ENCODE measurements at regions not wholly inside any gene's neighbourhood (a gene's known extent, or its start where the extent isn't known, plus 50 kb on each side); places are given as distances from the start of the nearest gene placed in this dataset.

- Histone ChIP-seq H3K27ac (ENCODE audit: insufficient read depth, low read length) (no peak overlapping the region), H3K23ac (ENCODE audit: low read depth, low read length) (no peak overlapping the region), H3K36me3 (ENCODE audit: control insufficient read depth, insufficient read depth, low read length) (no peaks in the 10 kb centered on the region), H4K20me1 (ENCODE audit: insufficient read depth, low read length) (no peaks in the 10 kb centered on the region), H2AFZ (replicated peaks; ENCODE audit: low read length, poor library complexity) (no peak overlapping the region), H2BK5ac (ENCODE audit: low read depth, low read length, poor library complexity, severe bottlenecking) (no peak overlapping the region), H2AK5ac (ENCODE audit: low read depth, low read length) (no peak overlapping the region), H4K5ac (ENCODE audit: low read depth, low read length) (no peak overlapping the region), H3K14ac (replicated peaks; ENCODE audit: low read depth, low read length) (no peak overlapping the region), H3K9ac (ENCODE audit: low read depth, low read length) (no peak overlapping the region), H2BK15ac (ENCODE audit: low read depth, low read length) (no peak overlapping the region), H3K9me3 (ENCODE audit: control insufficient read depth, insufficient read depth, low read length) (peaks cover 2% of the 10 kb centered on the region), H3K27me3 (ENCODE audit: control insufficient read depth, insufficient read depth, low read length) (no peaks in the 10 kb centered on the region), H3K4me2 (ENCODE audit: low read depth, low read length) (no peak overlapping the region), H3K4me1 (ENCODE audit: control insufficient read depth, insufficient read depth, low read length) (no peaks in the 10 kb centered on the region), H3K4me3 (ENCODE audit: insufficient read depth, low read depth, low read length) (no peak overlapping the region), H2AK9ac (replicated peaks; ENCODE audit: low read depth, low read length, poor library complexity) (no peak overlapping the region), H3K4ac (ENCODE audit: low read depth, low read length) (no peak overlapping the region), H2BK20ac (ENCODE audit: low read depth, low read length) (no peak overlapping the region), H3K9me1 (ENCODE audit: insufficient read depth, low read length) (no peaks in the 10 kb centered on the region), H3K79me1 (ENCODE audit: low read depth in 1 of 2, low read length in 2 of 2) (no peaks in the 10 kb centered on the region), H2BK120ac (ENCODE audit: low read depth, low read length) (no peak overlapping the region), H3K56ac (ENCODE audit: extremely low read depth, insufficient read depth, low read length) (no peak overlapping the region), H3K18ac (ENCODE audit: low read depth, low read length) (no peak overlapping the region), H4K8ac (ENCODE audit: low read depth in 2 of 2, low read length in 2 of 2) (no peak overlapping the region), H4K91ac (ENCODE audit: insufficient read depth, low read depth, low read length) (no peak overlapping the region)
- ChIA-PET POLR2A (ENCODE audit: unreplicated experiment) (no interaction called here), CTCF (no interaction called here)
- dilution Hi-C loops (cut with HindIII; ENCODE audit: low sequenced_read_pairs, unreplicated experiment), result no loop called here
- no peak for DNase-seq
- in situ Hi-C loops (cut with MboI; ENCODE audit: low sequenced_read_pairs), result no loop called here
- BruUV-seq (replicated peaks), result no TSS peak
- TF ChIP-seq NFE2L2 (IDR thresholded peaks at IDR 0.05; ENCODE audit: low read depth, low read length) (no peak), RFX5 (IDR thresholded peaks at IDR 0.05; ENCODE audit: low read depth, low read length) (no peak), MAFK (IDR thresholded peaks at IDR 0.05; ENCODE audit: low read depth, low read length) (no peak), BHLHE40 (IDR thresholded peaks at IDR 0.05; ENCODE audit: low read depth, low read length) (no peak), MXI1 (IDR thresholded peaks at IDR 0.05; ENCODE audit: borderline replicate concordance, low read depth, low read length) (no peak), MAZ (IDR thresholded peaks at IDR 0.05; ENCODE audit: borderline replicate concordance, low read depth, low read length) (no peak), ELK1 (IDR thresholded peaks at IDR 0.05; ENCODE audit: borderline replicate concordance, low read depth, low read length) (no peak), SMC3 (IDR thresholded peaks at IDR 0.05; ENCODE audit: low read depth, low read length) (no peak), CEBPB (IDR thresholded peaks at IDR 0.05; ENCODE audit: low read depth, low read length) (no peak), RAD21 (IDR thresholded peaks at IDR 0.05; ENCODE audit: low read length) (no peak), USF2 (IDR thresholded peaks at IDR 0.05; ENCODE audit: low read depth, low read length) (no peak), CHD1 (IDR thresholded peaks at IDR 0.05; ENCODE audit: low read depth, low read length) (no peak), FOS (IDR thresholded peaks at IDR 0.05; ENCODE audit: low read depth, low read length) (no peak), CTCF (conservative IDR thresholded peaks at IDR 0.05; ENCODE audit: low read depth, low read length) (no peak), RCOR1 (IDR thresholded peaks at IDR 0.05; ENCODE audit: insufficient replicate concordance, low read length) (no peak), POLR2A (IDR thresholded peaks at IDR 0.05; ENCODE audit: low read depth, low read length) (no peak)
- no CpG with 5 or more reads among the region's 3 CpGs for WGBS, 2 experiments (ENCODE audit: extremely low coverage in 2 of 2, insufficient read length in 1 of 2)
- ATAC-seq (ENCODE audit: low read depth), result no peak
- intact Hi-C loops (cut with micrococcal nuclease), result no loop called here
Measured at GRCh38 chr4:100631281-100631968, 113.6 kb upstream of the EMCN start.

Measured in IMR-90 (cell line).